ENCODE measurements at regions not wholly inside any gene's neighbourhood (a gene's known extent, or its start where the extent isn't known, plus 50 kb on each side); places are given as distances from the start of the nearest gene placed in this dataset.

- Histone ChIP-seq H4K5ac (ENCODE audit: insufficient read length, low read depth, low read length) (no peak overlapping the region), H3K14ac (ENCODE audit: insufficient read length) (no peak overlapping the region), H3K79me1 (ENCODE audit: low read depth, low read length) (no peaks in the 10 kb centered on the region), H3K23me2 (ENCODE audit: low read depth, low read length) (peaks cover 7% of the 10 kb centered on the region), H4K91ac (replicated peaks; ENCODE audit: insufficient read length, low read length) (no peak overlapping the region), H4K8ac (ENCODE audit: extremely low read depth, insufficient read depth, low read length) (no peak overlapping the region), H3K4me3 (ENCODE audit: extremely low read depth in 1 of 4, insufficient read depth in 2 of 4, low read depth in 3 of 4, low read length in 4 of 4) (no peak overlapping the region), H3K9ac (replicated peaks in 1 of 4; ENCODE audit: extremely low read depth in 1 of 4, low read depth in 3 of 4, low read length in 3 of 4) (no peak overlapping the region), H4K20me1 (replicated peaks in 1 of 2; ENCODE audit: control insufficient read depth in 1 of 2, insufficient read depth in 2 of 2, low read length in 2 of 2) (no peaks in the 10 kb centered on the region), H3K4ac (replicated peaks; ENCODE audit: insufficient read length, low read depth, low read length) (no peak overlapping the region), H3K23ac (ENCODE audit: insufficient read length) (no peak overlapping the region), H2AK5ac (ENCODE audit: low read depth, low read length) (no peak overlapping the region), H2BK5ac (ENCODE audit: low read depth, low read length) (no peak overlapping the region), H3K27me3 (replicated peaks in 1 of 4; ENCODE audit: control insufficient read depth in 3 of 4, extremely low read depth in 1 of 4, insufficient read depth in 3 of 4, low read length in 3 of 4) (no peaks in the 10 kb centered on the region; a peak in 3 of 7 replicates), H3K9me3 (ENCODE audit: insufficient read depth in 2 of 2, low read depth in 1 of 2, low read length in 1 of 2) (no peaks in the 10 kb centered on the region), H3K4me1 (replicated peaks in 1 of 4; ENCODE audit: control insufficient read depth in 3 of 4, insufficient read depth in 4 of 4, low read length in 3 of 4) (peaks cover 0 to 2% (median 0%) of the 10 kb centered on the region in 4 experiments; a peak in 2 of 7 replicates), H3K4me2 (ENCODE audit: insufficient read depth in 1 of 2, low read depth in 2 of 2, low read length in 2 of 2) (no peak overlapping the region), H3K36me3 (ENCODE audit: control insufficient read depth in 2 of 4, insufficient read depth in 4 of 4, low read length in 3 of 4) (no peaks in the 10 kb centered on the region), H2AFZ (ENCODE audit: low read length) (no peak overlapping the region), H3K27ac (ENCODE audit: low read depth, low read length) (no peak overlapping the region), H2BK120ac (replicated peaks; ENCODE audit: low read depth, low read length) (no peak overlapping the region), H2BK20ac (ENCODE audit: low read length) (no peak overlapping the region), H3K56ac (replicated peaks; ENCODE audit: insufficient read length, low read depth, low read length) (no peak overlapping the region), H2BK12ac (ENCODE audit: low read depth, low read length) (no peak overlapping the region), H3K79me2 (ENCODE audit: control insufficient read depth in 1 of 2, insufficient read depth in 2 of 2, low read length in 2 of 2) (no peaks in the 10 kb centered on the region), H2BK15ac (ENCODE audit: low read length) (no peak overlapping the region), H3K18ac (ENCODE audit: extremely low read depth, low read length) (no peak overlapping the region)
- CTCF ChIA-PET (ENCODE audit: partially characterized antibody) = interaction anchor here (0.6 to 1.5 kb wide), 5 partner anchors 86 to 580 kb away, joined by 3 to 5 read pairs (median 3); partner anchors contain the start of gene CEP120
- FAIRE-seq (no peak), DNase-seq (ENCODE audit: low read depth in 1 of 2, low spot score in 2 of 2) (no peak)
- 77% methylated on average over 1 of the region's 1 CpG; no CpG with 5 or more reads in 1 of the 2 experiments for WGBS, 2 experiments (ENCODE audit: extremely low coverage in 1 of 2, insufficient coverage in 1 of 2, insufficient read length in 1 of 2, insufficient replicate concordance in 2 of 2, low coverage in 1 of 2, low lambda C conversion rate in 2 of 2, missing lambda C conversion rate in 1 of 2)
- POLR2A ChIA-PET (ENCODE audit: partially characterized antibody) = interaction anchor here (0.8 kb wide), 1 partner anchor 177 kb away, joined by 3 read pairs; no protein-coding TSS in a partner anchor
- TF ChIP-seq EP300 (IDR thresholded peaks at IDR 0.05; ENCODE audit: borderline replicate concordance in 1 of 2, low read depth in 2 of 2, low read length in 2 of 2) = no peak
- TF ChIP-seq YY1 (IDR thresholded peaks at IDR 0.05; ENCODE audit: low read depth, low read length) = no peak
- TF ChIP-seq NRF1 (IDR thresholded peaks at IDR 0.05; ENCODE audit: low read depth, low read length) = no peak
- no peak for TF ChIP-seq SIN3A (conservative IDR thresholded peaks at IDR 0.05 in 1 of 2, IDR thresholded peaks at IDR 0.05 in 1 of 2; ENCODE audit: low read depth in 1 of 2, low read length in 2 of 2)
- TF ChIP-seq MAX (IDR thresholded peaks at IDR 0.05) = no peak
- no peak for TF ChIP-seq ZNF274 (IDR thresholded peaks at IDR 0.05; ENCODE audit: borderline replicate concordance, extremely low read depth, low read length)
- TF ChIP-seq BCL11A (IDR thresholded peaks at IDR 0.05; ENCODE audit: low read depth in 2 of 2, low read length in 2 of 2) = no peak
- TF ChIP-seq SP1 (IDR thresholded peaks at IDR 0.05; ENCODE audit: low read depth, low read length) = no peak
- TF ChIP-seq CEBPB (IDR thresholded peaks at IDR 0.05; ENCODE audit: low read depth, low read length) = no peak
- TF ChIP-seq CREB1 (IDR thresholded peaks at IDR 0.05) = no peak
- no peak for TF ChIP-seq GABPA (IDR thresholded peaks at IDR 0.05; ENCODE audit: borderline replicate concordance, insufficient read depth, low read length)
- TF ChIP-seq TAF7 (optimal IDR thresholded peaks at IDR 0.05; ENCODE audit: borderline replicate concordance, low read depth, low read length) = no peak
- TF ChIP-seq SIRT6 (IDR thresholded peaks at IDR 0.05; ENCODE audit: low read length) = no peak
- TF ChIP-seq CBX8 (IDR thresholded peaks at IDR 0.05; ENCODE audit: borderline replicate concordance, low read depth, low read length) = no peak
- no peak for TF ChIP-seq RFX5 (IDR thresholded peaks at IDR 0.05; ENCODE audit: borderline replicate concordance, low read depth, low read length)
Observed at GRCh38 chr5:123283499-123283898, 139.7 kb downstream of the CEP120 start.
